H1 (cell line): ENCODE measurements at regions not wholly inside any gene's neighbourhood (a gene's known extent, or its start where the extent isn't known, plus 50 kb on each side); places are given as distances from the start of the nearest gene placed in this dataset.

Experiments
- CTCF ChIA-PET: fragments of 300-600 bp; sonication (Branson Sonifier 250); formaldehyde crosslinking; loops from one replicate; lab custom pipeline; 2021; ENCODE audit not compliant: partially characterized antibody; lab: Charles Lee
- POLR2A ChIA-PET: fragments of 300-600 bp; sonication (Branson Sonifier 250); formaldehyde crosslinking; loops from one replicate; lab custom pipeline; 2021; ENCODE audit warnings: inconsistent platforms; ENCODE audit not compliant: partially characterized antibody; lab: Charles Lee
- DNase-seq, 2 experiments: peaks; one replicate each; pipeline versions ENCODE4 v3.0.0 to v3.0.0-alpha.2; 2010 to 2022; ENCODE audit warnings: low spot score in 2 of 2, low read depth in 1 of 2, mixed read lengths in 1 of 2
- FAIRE-seq: peaks from 2 replicates; lab custom pipeline; 2011; peaks lifted over from hg19 to GRCh38; lab: Jason Lieb, UNC
- H2AFZ ChIP-seq: 2 replicates; pipeline ENCODE4 v1.8.1; 2012; ENCODE audit warnings: low read length, inconsistent platforms
- H2AK5ac ChIP-seq: 2 replicates; pipeline ENCODE4 v1.6.1; 2013; ENCODE audit warnings: low read depth, low read length
- H2BK120ac ChIP-seq: replicated peaks from 2 replicates; pipeline ENCODE3; 2013; ENCODE audit warnings: low read depth, low read length, inconsistent platforms
- H2BK12ac ChIP-seq: 2 replicates; pipeline ENCODE4 v1.6.1; 2013; ENCODE audit warnings: low read depth, low read length
- H2BK15ac ChIP-seq: 2 replicates; pipeline ENCODE4 v1.6.1; 2013; ENCODE audit warnings: low read length
- H2BK20ac ChIP-seq: 2 replicates; pipeline ENCODE4 v1.6.1; 2013; ENCODE audit warnings: low read length
- H2BK5ac ChIP-seq: 2 replicates; pipeline ENCODE4 v1.6.1; 2013; ENCODE audit warnings: low read depth, low read length
- H3K14ac ChIP-seq: 2 replicates; pipeline ENCODE4 v1.6.1; 2013; ENCODE audit warnings: inconsistent platforms; ENCODE audit not compliant: insufficient read length
- H3K18ac ChIP-seq: 2 replicates; pipeline ENCODE4 v1.6.1; 2013; ENCODE audit warnings: low read length; ENCODE audit errors: extremely low read depth
- H3K23ac ChIP-seq: 2 replicates; pipeline ENCODE4 v1.6.1; 2013; ENCODE audit warnings: inconsistent platforms; ENCODE audit not compliant: insufficient read length
- H3K23me2 ChIP-seq: 2 replicates; pipeline ENCODE4 v1.6.1; 2013; ENCODE audit warnings: low read depth, low read length
- H3K27ac ChIP-seq: 2 replicates; pipeline ENCODE4 v1.6.1; 2011; ENCODE audit warnings: low read depth, low read length, inconsistent platforms
- H3K27me3 ChIP-seq, 4 experiments: replicated peaks in 1 of 4; 1 replicate in 1 of 4; 2 replicates in 3 of 4; pipeline versions ENCODE4 v1.6.1 to v1.8.1; 2011 to 2013; ENCODE audit warnings: low read length in 3 of 4, mild to moderate bottlenecking in 3 of 4, inconsistent platforms in 2 of 4, mixed read lengths in 2 of 4, moderate library complexity in 1 of 4; ENCODE audit not compliant: control insufficient read depth in 3 of 4, insufficient read depth in 3 of 4; ENCODE audit errors: extremely low read depth in 1 of 4
- H3K36me3 ChIP-seq, 4 experiments: 2 replicates each; pipeline versions ENCODE4 v1.6.1 to v1.8.1; 2011 to 2013; ENCODE audit warnings: mild to moderate bottlenecking in 4 of 4, low read length in 3 of 4, moderate library complexity in 2 of 4, control low read depth in 1 of 4, inconsistent platforms in 1 of 4; ENCODE audit not compliant: insufficient read depth in 4 of 4, control insufficient read depth in 2 of 4
- H3K4ac ChIP-seq: replicated peaks from 2 replicates; pipeline ENCODE3; 2013; ENCODE audit warnings: low read length, low read depth, mixed read lengths, inconsistent platforms; ENCODE audit not compliant: insufficient read length
- H3K4me1 ChIP-seq, 4 experiments: replicated peaks in 1 of 4; 1 replicate in 1 of 4; 2 replicates in 3 of 4; pipeline versions ENCODE4 v1.6.1 to v1.8.1; 2011 to 2013; ENCODE audit warnings: low read length in 3 of 4, inconsistent platforms in 2 of 4, mixed read lengths in 1 of 4; ENCODE audit not compliant: insufficient read depth in 4 of 4, control insufficient read depth in 3 of 4
- H3K4me2 ChIP-seq, 2 experiments: 2 replicates each; pipeline versions ENCODE4 v1.6.1 to v1.8.1; 2011 to 2013; ENCODE audit warnings: low read depth in 2 of 2, low read length in 2 of 2, control low read depth in 1 of 2, inconsistent platforms in 1 of 2, mild to moderate bottlenecking in 1 of 2; ENCODE audit not compliant: insufficient read depth in 1 of 2
- H3K4me3 ChIP-seq, 4 experiments: fragments of 200-600, 300-600 bp in 1 of 4; sonication (generic), shearing (Covaris generic), sonication (Bioruptor Twin) in 1 of 4; 2 replicates each; pipeline versions ENCODE4 v1.5.1 to v1.8.1; 2011 to 2016; ENCODE audit warnings: low read length in 4 of 4, low read depth in 3 of 4, control low read depth in 2 of 4, inconsistent platforms in 2 of 4, mild to moderate bottlenecking in 2 of 4, mixed read lengths in 1 of 4, moderate library complexity in 1 of 4; ENCODE audit not compliant: insufficient read depth in 2 of 4; ENCODE audit errors: extremely low read depth in 1 of 4
- H3K56ac ChIP-seq: replicated peaks from 2 replicates; pipeline ENCODE3; 2013; ENCODE audit warnings: low read depth, mild to moderate bottlenecking, mixed read lengths, low read length, inconsistent platforms; ENCODE audit not compliant: insufficient read length
- H3K79me1 ChIP-seq: 2 replicates; pipeline ENCODE4 v1.6.1; 2013; ENCODE audit warnings: low read depth, low read length, control low read depth
- H3K79me2 ChIP-seq, 2 experiments: 2 replicates each; pipeline versions ENCODE4 v1.6.1 to v1.8.1; 2012 to 2013; ENCODE audit warnings: low read length in 2 of 2, mild to moderate bottlenecking in 2 of 2, inconsistent platforms in 1 of 2; ENCODE audit not compliant: insufficient read depth in 2 of 2, control insufficient read depth in 1 of 2
- H3K9ac ChIP-seq, 4 experiments: replicated peaks in 1 of 4; 1 replicate in 1 of 4; 2 replicates in 3 of 4; pipeline versions ENCODE4 v1.6.1 to v1.8.1; 2011 to 2013; ENCODE audit warnings: low read depth in 3 of 4, low read length in 3 of 4, control low read depth in 2 of 4, mild to moderate bottlenecking in 2 of 4, moderate library complexity in 2 of 4, inconsistent platforms in 1 of 4; ENCODE audit errors: extremely low read depth in 1 of 4
- H3K9me3 ChIP-seq, 2 experiments: 2 replicates each; pipeline versions ENCODE4 v1.6.1 to v1.8.1; 2012 to 2013; ENCODE audit warnings: mild to moderate bottlenecking in 2 of 2, moderate library complexity in 2 of 2, control low read depth in 1 of 2, inconsistent platforms in 1 of 2, low read depth in 1 of 2, low read length in 1 of 2, mixed read lengths in 1 of 2; ENCODE audit not compliant: insufficient read depth in 2 of 2
- H4K20me1 ChIP-seq, 2 experiments: replicated peaks in 1 of 2; 2 replicates each; pipeline versions ENCODE3 to v1.8.1; 2011 to 2013; ENCODE audit warnings: inconsistent platforms in 2 of 2, low read length in 2 of 2, mild to moderate bottlenecking in 1 of 2; ENCODE audit not compliant: insufficient read depth in 2 of 2, control insufficient read depth in 1 of 2
- H4K5ac ChIP-seq: 2 replicates; pipeline ENCODE4 v1.6.1; 2013; ENCODE audit warnings: low read length, low read depth, mixed read lengths, inconsistent platforms; ENCODE audit not compliant: insufficient read length
- H4K8ac ChIP-seq: 2 replicates; pipeline ENCODE4 v1.8.0; 2013; ENCODE audit warnings: mild to moderate bottlenecking, moderate library complexity, low read length, inconsistent platforms; ENCODE audit not compliant: insufficient read depth; ENCODE audit errors: extremely low read depth
- H4K91ac ChIP-seq: replicated peaks from 2 replicates; pipeline ENCODE3; 2013; ENCODE audit warnings: low read length, mixed read lengths, inconsistent platforms; ENCODE audit not compliant: insufficient read length
- CEBPB ChIP-seq: IDR thresholded peaks from 2 replicates; pipeline ENCODE4 v1.6.1; 2012; ENCODE audit warnings: low read depth, low read length
- CHD1 ChIP-seq: IDR thresholded peaks from 2 replicates; pipeline ENCODE4 v1.6.1; 2012; ENCODE audit warnings: low read depth, low read length, improper control_type of control experiment
- CHD2 ChIP-seq: IDR thresholded peaks from 2 replicates; pipeline ENCODE4 v1.6.1; 2012; ENCODE audit warnings: low read length, improper control_type of control experiment
- E2F6 ChIP-seq: IDR thresholded peaks from 2 replicates; pipeline ENCODE4 v1.6.1; 2012; ENCODE audit warnings: inconsistent platforms
- HDAC2 ChIP-seq, 2 experiments: fragments of 300-600 bp in 1 of 2; sonication (generic) in 1 of 2; IDR thresholded peaks; 2 replicates each; pipeline ENCODE4 v1.6.1; 2011 to 2012; ENCODE audit warnings: low read depth in 2 of 2, low read length in 2 of 2, mild to moderate bottlenecking in 2 of 2, moderate library complexity in 2 of 2, borderline replicate concordance in 1 of 2, inconsistent platforms in 1 of 2
- KDM1A ChIP-seq: fragments of 200-600, 300-600 bp; sonication (generic); IDR thresholded peaks from 2 replicates; pipeline ENCODE4 v1.7.1; 2016; ENCODE audit warnings: mild to moderate bottlenecking, low read length, borderline replicate concordance
- POU5F1 ChIP-seq: IDR thresholded peaks from 2 replicates; pipeline ENCODE4 v1.6.1; 2011; ENCODE audit warnings: low read depth, mild to moderate bottlenecking, low read length, moderate library complexity
- SAP30 ChIP-seq: fragments of 300-600 bp; sonication (generic); IDR thresholded peaks from 2 replicates; pipeline ENCODE4 v1.7.1; 2012; ENCODE audit warnings: low read length, moderate library complexity, mild to moderate bottlenecking, inconsistent platforms; ENCODE audit not compliant: insufficient read depth, insufficient replicate concordance
- TBP ChIP-seq: IDR thresholded peaks from 2 replicates; pipeline ENCODE4 v1.6.1; 2011; ENCODE audit warnings: low read depth, low read length, improper control_type of control experiment
- TEAD4 ChIP-seq: IDR thresholded peaks from 2 replicates; pipeline ENCODE4 v1.6.1; 2012; ENCODE audit warnings: low read depth, low read length, inconsistent platforms, mixed read lengths
- YY1 ChIP-seq: IDR thresholded peaks from 2 replicates; pipeline ENCODE4 v1.6.1; 2011; ENCODE audit warnings: low read depth, mild to moderate bottlenecking, low read length
- WGBS, 2 experiments: shearing (Covaris generic) in 1 of 2; methylation state at CpG; one replicate each; pipeline versions ENCODE4 v1.1.6 to v1.1.7; 2013 to 2015; ENCODE audit warnings: low lambda C conversion rate in 2 of 2, mixed read lengths in 2 of 2, inconsistent platforms in 1 of 2, low coverage in 1 of 2, missing lambda C conversion rate in 1 of 2; ENCODE audit not compliant: insufficient replicate concordance in 2 of 2, insufficient coverage in 1 of 2, insufficient read length in 1 of 2; ENCODE audit errors: extremely low coverage in 1 of 2, missing lambda C conversion rate in 1 of 2; 5-methylcytosine and 5-hydroxymethylcytosine counted together

GRCh38 chr7:89934101-89934500 is 220.2 kb upstream of the STEAP1 start:
- Histone ChIP-seq H3K14ac (no peak overlapping the region), H4K20me1 (no peaks in the 10 kb centered on the region), H3K18ac (no peak overlapping the region), H2AK5ac (no peak overlapping the region), H2BK15ac (no peak overlapping the region), H3K79me2 (no peaks in the 10 kb centered on the region), H2BK12ac (no peak overlapping the region), H3K27me3 (no peaks in the 10 kb centered on the region), H3K9me3 (no peaks in the 10 kb centered on the region), H3K36me3 (no peaks in the 10 kb centered on the region), H3K4me2 (no peak overlapping the region), H2BK5ac (no peak overlapping the region), H4K8ac (no peak overlapping the region), H3K56ac (no peak overlapping the region), H3K4me1 (no peaks in the 10 kb centered on the region), H3K9ac (no peak overlapping the region), H2AFZ (no peak overlapping the region), H3K23me2 (no peaks in the 10 kb centered on the region), H3K79me1 (no peaks in the 10 kb centered on the region), H2BK120ac (no peak overlapping the region), H4K91ac (no peak overlapping the region), H2BK20ac (no peak overlapping the region), H4K5ac (no peak overlapping the region), H3K27ac (no peak overlapping the region), H3K4me3 (no peak overlapping the region), H3K4ac (no peak overlapping the region), H3K23ac (no peak overlapping the region)
- ChIA-PET CTCF (no interaction called here), POLR2A (no interaction called here)
- DNase-seq, result no peak
- TF ChIP-seq E2F6, result no peak
- TF ChIP-seq YY1, result no peak
- no peak for TF ChIP-seq HDAC2 (IDR thresholded peaks at IDR 0.05; ENCODE audit: borderline replicate concordance in 1 of 2, low read depth in 2 of 2, low read length in 2 of 2)
- TF ChIP-seq CHD1, result no peak
- no peak for TF ChIP-seq KDM1A
- TF ChIP-seq CEBPB, result no peak
- TF ChIP-seq POU5F1, result no peak
- no peak for TF ChIP-seq TBP
- no peak for TF ChIP-seq TEAD4
- TF ChIP-seq SAP30, result no peak
- no peak for TF ChIP-seq CHD2
- no peak for FAIRE-seq
- WGBS, 2 experiments, result 93% methylated on average over 1 of the region's 1 CpG; no CpG with 5 or more reads in 1 of the 2 experiments
